ENCODE measurements at regions not wholly inside any gene's neighbourhood (a gene's known extent, or its start where the extent isn't known, plus 50 kb on each side); places are given as distances from the start of the nearest gene placed in this dataset.

DNA sequence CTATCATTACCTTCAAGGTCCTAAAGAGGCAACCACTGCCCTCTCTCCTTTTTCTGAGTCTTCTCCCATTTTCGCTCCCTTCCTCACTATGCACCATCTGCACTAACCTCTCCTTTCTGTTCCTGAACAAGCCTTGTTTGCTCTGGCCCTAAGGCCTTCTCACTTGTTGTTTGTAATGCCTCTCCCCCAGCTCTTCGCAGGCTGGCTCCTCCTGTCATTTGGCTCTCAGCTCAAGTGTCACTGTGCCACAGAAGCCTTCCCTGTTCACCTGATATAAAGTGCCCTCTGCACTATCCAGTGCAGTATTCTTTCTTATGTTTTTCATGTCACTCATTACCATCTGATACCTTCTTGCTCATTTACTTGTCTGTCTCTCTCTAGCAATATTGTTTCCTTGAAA, 303.7 kb downstream of the KCNN2 start:
- H3K9me3 ChIP-seq (ENCODE audit: control insufficient read depth, low read depth, low read length) = no peaks in the 10 kb centered on the region
- no peak overlapping the region for H3K4me3 ChIP-seq (ENCODE audit: low read length)
- H3K4me1 ChIP-seq (ENCODE audit: control insufficient read depth, insufficient read depth, low read length) = no peaks in the 10 kb centered on the region
- WGBS (ENCODE audit: insufficient coverage, low lambda C conversion rate) = 44% methylated on average over 1 of the region's 2 CpGs
- no peaks in the 10 kb centered on the region for H3K36me3 ChIP-seq (ENCODE audit: control insufficient read depth, insufficient read depth, low read length)
- no peaks in the 10 kb centered on the region for H3K27me3 ChIP-seq (ENCODE audit: control insufficient read depth, insufficient read depth, low read length)
- no peak overlapping the region for H3K27ac ChIP-seq (ENCODE audit: low read length)
- no peak for DNase-seq

DNA sequence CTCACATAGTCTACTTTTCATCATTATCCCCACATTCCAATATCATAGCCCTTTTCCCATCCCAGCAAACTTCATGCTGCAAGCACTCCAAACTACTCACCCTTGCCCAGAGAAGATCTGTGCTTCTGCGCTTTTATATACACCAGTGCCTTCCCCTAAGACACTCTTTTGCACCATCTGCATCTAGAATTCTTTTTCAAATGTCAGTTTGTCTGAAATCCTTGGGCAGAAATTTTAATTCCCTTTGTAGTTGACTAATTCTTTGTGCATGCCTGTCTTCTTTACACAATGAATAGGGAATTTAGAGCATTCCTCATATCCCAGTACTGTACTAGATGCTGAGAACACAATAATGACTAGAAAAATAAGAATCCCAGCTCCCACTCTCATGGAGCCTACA, 298.9 kb downstream of the KCNN2 start:
- H3K27ac ChIP-seq (ENCODE audit: low read length) = no peak overlapping the region
- WGBS (ENCODE audit: insufficient coverage, low lambda C conversion rate) = 100% methylated on average over 1 of the region's 1 CpG
- H3K4me3 ChIP-seq (ENCODE audit: low read length) = no peak overlapping the region
- no peaks in the 10 kb centered on the region for H3K27me3 ChIP-seq (ENCODE audit: control insufficient read depth, insufficient read depth, low read length)
- H3K4me1 ChIP-seq (ENCODE audit: control insufficient read depth, insufficient read depth, low read length) = no peaks in the 10 kb centered on the region
- no peaks in the 10 kb centered on the region for H3K36me3 ChIP-seq (ENCODE audit: control insufficient read depth, insufficient read depth, low read length)
- no peak for DNase-seq
- no peaks in the 10 kb centered on the region for H3K9me3 ChIP-seq (ENCODE audit: control insufficient read depth, low read depth, low read length)

DNA sequence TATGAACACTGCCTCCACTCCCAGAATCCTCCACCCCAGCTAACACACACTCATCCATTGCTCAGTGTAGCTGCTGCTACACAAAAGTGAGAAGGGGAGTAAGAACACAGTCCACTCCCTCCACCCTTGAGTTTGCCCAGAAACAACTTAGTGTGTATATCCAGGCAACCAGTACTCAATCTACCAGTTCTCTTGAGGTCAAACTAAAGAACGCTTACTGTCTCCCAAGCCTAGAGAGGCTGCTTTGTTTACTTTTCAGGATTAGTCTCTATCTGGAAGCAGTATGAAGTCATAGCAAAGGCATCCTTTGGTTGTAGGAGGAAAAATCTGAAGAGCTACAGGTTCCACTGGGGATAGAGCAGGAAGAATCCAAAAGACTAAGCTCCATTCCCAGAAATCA, 296.3 kb downstream of the KCNN2 start:
- no peak for DNase-seq
- Histone ChIP-seq H3K4me3 (ENCODE audit: low read length) (no peak overlapping the region), H3K27me3 (ENCODE audit: control insufficient read depth, insufficient read depth, low read length) (no peaks in the 10 kb centered on the region), H3K4me1 (ENCODE audit: control insufficient read depth, insufficient read depth, low read length) (no peaks in the 10 kb centered on the region), H3K27ac (ENCODE audit: low read length) (no peak overlapping the region), H3K36me3 (ENCODE audit: control insufficient read depth, insufficient read depth, low read length) (no peaks in the 10 kb centered on the region), H3K9me3 (ENCODE audit: control insufficient read depth, low read depth, low read length) (no peaks in the 10 kb centered on the region)
- 0% methylated on average over 1 of the region's 1 CpG for WGBS (ENCODE audit: insufficient coverage, low lambda C conversion rate)

DNA sequence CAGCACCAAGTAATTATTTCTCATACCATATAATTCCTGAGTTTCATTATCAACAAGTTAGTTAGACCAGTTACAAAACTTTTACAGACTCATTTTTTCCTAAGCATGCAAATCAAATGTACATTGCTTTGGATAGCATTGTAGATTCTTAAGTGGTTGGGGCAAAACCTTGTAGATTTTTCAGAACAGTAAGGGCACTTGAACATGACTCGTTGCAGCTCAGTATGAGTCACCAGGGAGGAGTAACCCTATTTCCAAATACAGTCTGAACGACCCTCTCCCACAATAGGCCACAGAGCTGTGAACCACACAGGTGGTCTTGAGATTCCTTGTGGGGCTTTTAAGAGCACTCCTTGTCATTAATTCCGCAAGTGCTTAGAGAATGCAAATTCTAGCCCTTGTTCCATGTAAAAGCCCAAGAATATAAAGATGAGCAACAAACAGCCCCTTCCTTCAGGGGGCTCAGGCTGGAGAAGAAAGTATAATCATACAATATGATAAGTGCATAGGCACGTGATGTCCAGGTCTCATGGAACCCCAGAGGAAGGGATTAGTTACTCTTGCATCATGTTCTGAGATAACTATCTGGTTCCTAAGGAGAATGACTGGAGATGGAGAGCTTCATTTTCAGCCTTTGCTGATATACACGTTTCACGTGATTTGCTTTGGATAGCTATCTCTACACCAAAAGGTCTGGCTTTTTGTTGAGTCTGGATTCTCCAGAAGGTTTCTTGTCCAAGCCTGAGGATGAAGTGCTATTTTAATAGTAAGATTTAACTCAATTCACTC, 295.7 kb downstream of the KCNN2 start:
- H3K36me3 ChIP-seq (ENCODE audit: control insufficient read depth, insufficient read depth, low read length) = no peaks in the 10 kb centered on the region
- H3K27ac ChIP-seq (ENCODE audit: low read length) = no peak overlapping the region
- H3K9me3 ChIP-seq (ENCODE audit: control insufficient read depth, low read depth, low read length) = no peaks in the 10 kb centered on the region
- H3K4me1 ChIP-seq (ENCODE audit: control insufficient read depth, insufficient read depth, low read length) = no peaks in the 10 kb centered on the region
- H3K27me3 ChIP-seq (ENCODE audit: control insufficient read depth, insufficient read depth, low read length) = no peaks in the 10 kb centered on the region
- no CpG with 5 or more reads among the region's 6 CpGs for WGBS (ENCODE audit: insufficient coverage, low lambda C conversion rate)
- no peak overlapping the region for H3K4me3 ChIP-seq (ENCODE audit: low read length)
- no peak for DNase-seq

DNA sequence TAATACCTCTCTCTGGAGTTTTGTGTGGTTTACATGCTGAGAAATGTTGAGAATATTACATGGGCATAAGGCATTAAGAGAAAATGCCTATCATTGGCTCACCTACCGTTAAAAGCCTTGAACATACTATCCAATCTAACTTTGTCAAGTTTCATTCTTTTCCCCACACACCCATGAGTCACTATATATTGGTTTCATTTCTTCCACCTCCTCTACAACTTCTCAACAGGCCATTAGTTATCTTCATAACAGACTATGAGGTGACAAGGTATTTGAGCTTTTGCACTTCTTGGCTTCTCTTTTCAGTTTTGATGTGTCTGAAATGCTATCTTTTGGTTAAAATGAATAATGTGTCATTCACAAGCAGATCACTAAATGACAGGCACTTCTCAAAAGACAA, 288.0 kb downstream of the KCNN2 start:
- Histone ChIP-seq H3K27ac (ENCODE audit: low read length) (no peak overlapping the region), H3K4me1 (ENCODE audit: control insufficient read depth, insufficient read depth, low read length) (no peaks in the 10 kb centered on the region), H3K4me3 (ENCODE audit: low read length) (no peak overlapping the region), H3K9me3 (ENCODE audit: control insufficient read depth, low read depth, low read length) (peaks cover 2% of the 10 kb centered on the region), H3K36me3 (ENCODE audit: control insufficient read depth, insufficient read depth, low read length) (no peaks in the 10 kb centered on the region), H3K27me3 (ENCODE audit: control insufficient read depth, insufficient read depth, low read length) (no peaks in the 10 kb centered on the region)
- 100% methylated on average over 1 of the region's 1 CpG for WGBS (ENCODE audit: insufficient coverage, low lambda C conversion rate)
- DNase-seq = no peak

DNA sequence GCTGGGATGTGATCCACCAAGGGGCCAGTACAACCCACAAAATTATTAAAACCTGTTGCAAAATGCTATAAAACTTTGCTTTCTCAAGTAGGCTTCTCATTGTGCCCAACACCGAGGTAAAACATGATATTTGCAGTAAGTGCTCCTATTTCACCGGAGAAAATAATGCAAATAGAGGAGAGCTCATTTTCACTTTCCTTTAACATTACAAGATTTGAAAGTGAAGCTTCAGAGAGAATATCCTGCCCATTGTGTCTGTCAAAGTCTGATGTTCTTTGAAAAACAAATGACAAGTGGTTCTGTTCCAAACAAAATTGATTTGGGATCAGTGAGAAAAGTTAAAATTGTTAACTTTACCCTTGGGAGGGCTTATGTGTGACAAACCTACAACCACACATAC, 287.1 kb downstream of the KCNN2 start:
- WGBS (ENCODE audit: insufficient coverage, low lambda C conversion rate) = 82% methylated on average over 2 of the region's 2 CpGs
- H3K4me1 ChIP-seq (ENCODE audit: control insufficient read depth, insufficient read depth, low read length) = no peaks in the 10 kb centered on the region
- H3K27me3 ChIP-seq (ENCODE audit: control insufficient read depth, insufficient read depth, low read length) = no peaks in the 10 kb centered on the region
- H3K4me3 ChIP-seq (ENCODE audit: low read length) = no peak overlapping the region
- no peak for DNase-seq
- no peaks in the 10 kb centered on the region for H3K36me3 ChIP-seq (ENCODE audit: control insufficient read depth, insufficient read depth, low read length)
- H3K27ac ChIP-seq (ENCODE audit: low read length) = no peak overlapping the region
- H3K9me3 ChIP-seq (ENCODE audit: control insufficient read depth, low read depth, low read length) = peaks cover 3% of the 10 kb centered on the region

DNA sequence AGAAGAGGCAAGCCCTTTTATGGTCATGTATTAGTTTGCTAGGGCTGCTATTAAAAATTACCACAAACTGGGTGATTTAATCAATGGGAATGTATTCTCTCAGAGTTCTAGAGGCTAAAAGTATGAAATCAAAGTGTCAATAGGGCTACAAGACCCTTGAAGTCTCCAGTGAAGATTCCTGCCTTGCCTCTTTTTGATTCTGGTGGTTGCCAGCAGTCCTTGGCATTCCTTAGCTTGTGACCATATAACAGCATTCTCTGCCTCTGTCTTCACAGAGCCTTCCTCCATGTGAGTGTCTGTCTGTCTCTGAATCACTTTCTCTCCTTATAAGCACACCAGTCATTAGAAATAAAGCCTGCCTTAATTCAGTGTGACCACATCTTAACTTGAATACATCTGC, 282.7 kb downstream of the KCNN2 start:
- no peak overlapping the region for H3K27ac ChIP-seq (ENCODE audit: low read length)
- H3K4me1 ChIP-seq (ENCODE audit: control insufficient read depth, insufficient read depth, low read length) = no peaks in the 10 kb centered on the region
- H3K9me3 ChIP-seq (ENCODE audit: control insufficient read depth, low read depth, low read length) = peaks cover 3% of the 10 kb centered on the region

DNA sequence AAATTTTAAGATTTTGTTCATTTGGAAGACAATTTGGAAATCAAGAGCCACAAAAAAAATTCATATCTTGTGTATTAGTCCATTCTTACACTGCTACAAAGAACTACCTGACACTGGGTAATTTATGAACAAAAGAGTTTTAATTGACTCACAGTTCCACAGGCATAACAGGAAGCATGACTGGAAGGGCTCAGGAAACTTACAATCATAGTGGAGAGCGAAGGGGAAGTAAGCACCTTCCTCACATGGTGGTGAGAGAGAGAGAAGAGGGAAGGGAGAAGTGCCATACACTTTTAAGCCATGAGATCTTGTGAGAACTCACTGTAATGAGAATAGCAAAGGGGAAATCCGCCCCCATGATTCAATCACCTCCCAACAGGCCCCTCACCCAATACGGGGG, 274.4 kb downstream of the KCNN2 start:
- H3K27ac ChIP-seq (ENCODE audit: low read length) = no peak overlapping the region
- H3K36me3 ChIP-seq (ENCODE audit: control insufficient read depth, insufficient read depth, low read length) = no peaks in the 10 kb centered on the region
- no peaks in the 10 kb centered on the region for H3K4me1 ChIP-seq (ENCODE audit: control insufficient read depth, insufficient read depth, low read length)
- H3K27me3 ChIP-seq (ENCODE audit: control insufficient read depth, insufficient read depth, low read length) = no peaks in the 10 kb centered on the region
- WGBS (ENCODE audit: insufficient coverage, low lambda C conversion rate) = no CpG with 5 or more reads among the region's 3 CpGs
- no peaks in the 10 kb centered on the region for H3K9me3 ChIP-seq (ENCODE audit: control insufficient read depth, low read depth, low read length)
- DNase-seq = no peak
- no peak overlapping the region for H3K4me3 ChIP-seq (ENCODE audit: low read length)

More for the DNA sequence above, 282.7 kb downstream of the KCNN2 start:
- DNase-seq = no peak
- H3K4me3 ChIP-seq (ENCODE audit: low read length) = no peak overlapping the region
- H3K36me3 ChIP-seq (ENCODE audit: control insufficient read depth, insufficient read depth, low read length) = no peaks in the 10 kb centered on the region
- no peaks in the 10 kb centered on the region for H3K27me3 ChIP-seq (ENCODE audit: control insufficient read depth, insufficient read depth, low read length)

DNA sequence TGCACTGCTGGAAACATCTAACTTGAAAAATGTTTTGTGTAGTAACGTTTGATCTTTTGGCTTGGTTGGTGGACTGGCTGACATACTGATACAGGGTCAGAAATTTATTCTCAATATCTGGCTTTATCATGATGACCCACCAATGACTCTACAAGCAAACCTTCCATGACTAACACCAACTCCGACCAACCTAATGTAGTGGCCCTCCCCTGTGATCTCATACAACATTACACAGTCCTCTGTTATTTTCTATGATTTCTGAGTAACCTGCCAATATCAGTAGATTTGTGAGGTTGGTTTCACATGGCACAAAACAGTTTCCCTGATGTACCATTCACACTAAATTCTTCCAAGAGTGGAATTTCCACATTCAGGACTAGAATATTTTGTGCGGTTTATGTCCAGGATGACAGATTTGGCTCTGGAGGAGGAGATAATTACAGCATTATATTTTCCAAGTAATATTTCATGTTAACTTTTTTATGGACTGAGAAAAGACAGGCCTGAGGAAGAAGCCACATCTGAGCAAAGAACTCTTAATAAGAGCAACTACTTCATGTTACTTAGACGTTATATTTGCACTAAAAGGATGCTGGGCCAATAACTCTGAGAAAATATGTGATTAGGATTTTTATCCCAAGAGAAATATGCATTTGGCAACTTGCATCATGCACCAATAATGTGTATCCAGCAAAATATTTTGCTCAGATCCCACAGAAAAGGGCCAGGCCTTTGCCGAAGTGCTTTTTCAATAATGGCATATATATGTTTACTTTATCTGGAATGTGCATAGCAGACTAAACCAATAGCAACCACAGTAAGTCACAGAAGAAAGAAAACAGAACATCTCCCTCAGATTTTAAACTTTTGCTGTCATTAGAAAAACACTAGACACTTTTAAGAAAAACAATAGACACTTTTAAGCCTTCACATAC, 273.4 kb downstream of the KCNN2 start:
- no peaks in the 10 kb centered on the region for H3K4me1 ChIP-seq (ENCODE audit: control insufficient read depth, insufficient read depth, low read length)
- no peaks in the 10 kb centered on the region for H3K9me3 ChIP-seq (ENCODE audit: control insufficient read depth, low read depth, low read length)
- H3K27me3 ChIP-seq (ENCODE audit: control insufficient read depth, insufficient read depth, low read length) = no peaks in the 10 kb centered on the region
- H3K4me3 ChIP-seq (ENCODE audit: low read length) = no peak overlapping the region
- H3K36me3 ChIP-seq (ENCODE audit: control insufficient read depth, insufficient read depth, low read length) = no peaks in the 10 kb centered on the region
- WGBS (ENCODE audit: insufficient coverage, low lambda C conversion rate) = no CpG with 5 or more reads among the region's 5 CpGs
- H3K27ac ChIP-seq (ENCODE audit: low read length) = no peak overlapping the region
- DNase-seq = no peak

DNA sequence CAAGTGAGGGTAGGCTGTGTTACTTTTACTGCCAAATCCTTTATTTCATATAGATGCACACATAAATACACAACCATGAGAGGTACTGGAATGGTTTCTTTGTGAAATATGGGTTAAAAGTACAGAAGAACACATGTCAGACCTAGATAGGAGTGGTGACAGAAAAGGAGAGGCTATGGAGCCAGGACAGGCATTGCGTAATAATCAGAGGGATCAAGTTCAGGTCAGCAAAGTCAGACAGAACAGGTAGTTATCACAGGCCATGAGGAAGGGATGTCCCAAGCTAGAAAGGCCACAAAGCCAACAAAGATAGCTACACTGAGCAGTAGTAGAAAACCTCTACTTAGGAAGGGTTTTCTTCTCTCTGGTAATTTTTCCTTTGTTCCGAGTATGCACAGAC, 272.6 kb downstream of the KCNN2 start:
- Histone ChIP-seq H3K27me3 (ENCODE audit: control insufficient read depth, insufficient read depth, low read length) (no peaks in the 10 kb centered on the region), H3K9me3 (ENCODE audit: control insufficient read depth, low read depth, low read length) (no peaks in the 10 kb centered on the region), H3K4me3 (ENCODE audit: low read length) (no peak overlapping the region), H3K4me1 (ENCODE audit: control insufficient read depth, insufficient read depth, low read length) (no peaks in the 10 kb centered on the region), H3K27ac (ENCODE audit: low read length) (no peak overlapping the region), H3K36me3 (ENCODE audit: control insufficient read depth, insufficient read depth, low read length) (no peaks in the 10 kb centered on the region)
- DNase-seq = no peak
- WGBS (ENCODE audit: insufficient coverage, low lambda C conversion rate) = 100% methylated on average over 1 of the region's 2 CpGs

Measured in large intestine (tissue), 3 donors.